ENCODE measurements at regions not wholly inside any gene's neighbourhood (a gene's known extent, or its start where the extent isn't known, plus 50 kb on each side); places are given as distances from the start of the nearest gene placed in this dataset.

GRCh38 chr6:84623956-84624680, 140.3 kb downstream of the TBX18 start:
- TF ChIP-seq EZH2 (IDR thresholded peaks at IDR 0.05; ENCODE audit: borderline replicate concordance, low read depth, low read length, poor library complexity, severe bottlenecking), result no peak
- TF ChIP-seq CTCF (conservative IDR thresholded peaks at IDR 0.05; ENCODE audit: low read depth, low read length), result no peak

Data from A673 (cell line).